Keratinocyte (primary cell): ENCODE measurements at regions not wholly inside any gene's neighbourhood (a gene's known extent, or its start where the extent isn't known, plus 50 kb on each side); places are given as distances from the start of the nearest gene placed in this dataset.

Experiments
- CTCF ChIP-seq, 3 experiments: IDR thresholded peaks in 1 of 3; conservative IDR thresholded peaks in 1 of 3; optimal IDR thresholded peaks in 1 of 3; 2 replicates in 2 of 3; 3 replicates in 1 of 3; pipeline versions ENCODE3 to v1.5.1; 2011; ENCODE audit warnings: low read length in 3 of 3, mild to moderate bottlenecking in 3 of 3, moderate library complexity in 2 of 3, control low read depth in 1 of 3, inconsistent platforms in 1 of 3; ENCODE audit not compliant: insufficient read depth in 2 of 3; ENCODE audit errors: extremely low read depth in 1 of 3
- EZH2 ChIP-seq: IDR thresholded peaks from one replicate; pipeline ENCODE4 v1.6.1; 2012; ENCODE audit warnings: inconsistent platforms, mild to moderate bottlenecking, low read length, moderate library complexity

GRCh38 chr4:83677656-83678055 is 141.7 kb downstream of the GPAT3 start:
- TF ChIP-seq CTCF (optimal IDR thresholded peaks at IDR 0.05 in 1 of 3, IDR thresholded peaks at IDR 0.05 in 1 of 3, conservative IDR thresholded peaks at IDR 0.05 in 1 of 3; ENCODE audit: extremely low read depth in 1 of 3, insufficient read depth in 2 of 3, low read length in 3 of 3): no peak
- no peak for TF ChIP-seq EZH2
